Kidney epithelial cell (primary cell): ENCODE measurements at regions not wholly inside any gene's neighbourhood (a gene's known extent, or its start where the extent isn't known, plus 50 kb on each side); places are given as distances from the start of the nearest gene placed in this dataset.
"Not testable (repeated sequence)": the region's sequence is repeated elsewhere in the genome, so short reads cannot be mapped to it uniquely, and the experiment has no call there.

Experiments used
- DNase-seq: peaks from one replicate; pipeline ENCODE4 v3.0.0-alpha.2; 2010; ENCODE audit warnings: low read depth
- H3K27me3 ChIP-seq: 2 replicates; pipeline ENCODE4 v1.6.0; 2011; ENCODE audit warnings: low read length; ENCODE audit not compliant: control insufficient read depth, insufficient read depth
- H3K36me3 ChIP-seq: 2 replicates; pipeline ENCODE4 v1.5.1; 2011; ENCODE audit warnings: low read length; ENCODE audit not compliant: control insufficient read depth, insufficient read depth
- H3K4me3 ChIP-seq: 2 replicates; pipeline ENCODE4 v1.5.1; 2011; ENCODE audit warnings: low read depth, mild to moderate bottlenecking, control low read depth, low read length
- TF ChIP-seq, protein P1 (sequence below): IDR thresholded peaks from 2 replicates; pipeline ENCODE4 v1.5.1; 2011; ENCODE audit warnings: mild to moderate bottlenecking, moderate library complexity, low read length, control low read depth, inconsistent platforms; ENCODE audit not compliant: insufficient read depth, poor library complexity, severe bottlenecking

DNA sequence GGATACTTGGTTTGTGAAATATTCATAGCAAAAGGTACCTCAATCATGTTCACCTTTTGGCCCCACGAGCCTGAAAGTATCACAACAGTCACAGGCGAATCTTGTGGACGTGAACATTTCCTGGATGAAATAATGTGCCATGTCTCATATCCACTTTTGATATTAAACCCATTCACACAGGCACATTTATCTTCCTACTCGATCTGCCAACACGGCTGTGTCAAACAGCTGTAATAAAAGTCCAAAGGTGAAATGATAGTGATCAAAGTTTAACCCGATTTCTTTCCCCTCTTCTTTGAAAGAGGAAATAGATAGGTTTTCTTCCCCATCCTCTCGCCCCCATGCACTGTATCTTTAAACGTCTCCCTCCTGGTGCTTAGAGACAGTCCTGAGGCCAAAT lies 191.2 kb upstream of the PROX1 start:
- TF ChIP-seq, protein P1, sequence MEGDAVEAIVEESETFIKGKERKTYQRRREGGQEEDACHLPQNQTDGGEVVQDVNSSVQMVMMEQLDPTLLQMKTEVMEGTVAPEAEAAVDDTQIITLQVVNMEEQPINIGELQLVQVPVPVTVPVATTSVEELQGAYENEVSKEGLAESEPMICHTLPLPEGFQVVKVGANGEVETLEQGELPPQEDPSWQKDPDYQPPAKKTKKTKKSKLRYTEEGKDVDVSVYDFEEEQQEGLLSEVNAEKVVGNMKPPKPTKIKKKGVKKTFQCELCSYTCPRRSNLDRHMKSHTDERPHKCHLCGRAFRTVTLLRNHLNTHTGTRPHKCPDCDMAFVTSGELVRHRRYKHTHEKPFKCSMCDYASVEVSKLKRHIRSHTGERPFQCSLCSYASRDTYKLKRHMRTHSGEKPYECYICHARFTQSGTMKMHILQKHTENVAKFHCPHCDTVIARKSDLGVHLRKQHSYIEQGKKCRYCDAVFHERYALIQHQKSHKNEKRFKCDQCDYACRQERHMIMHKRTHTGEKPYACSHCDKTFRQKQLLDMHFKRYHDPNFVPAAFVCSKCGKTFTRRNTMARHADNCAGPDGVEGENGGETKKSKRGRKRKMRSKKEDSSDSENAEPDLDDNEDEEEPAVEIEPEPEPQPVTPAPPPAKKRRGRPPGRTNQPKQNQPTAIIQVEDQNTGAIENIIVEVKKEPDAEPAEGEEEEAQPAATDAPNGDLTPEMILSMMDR = no peak
- H3K36me3 ChIP-seq = no peaks in the 10 kb centered on the region
- no peak for DNase-seq
- no peaks in the 10 kb centered on the region for H3K27me3 ChIP-seq
- no peak overlapping the region for H3K4me3 ChIP-seq

DNA sequence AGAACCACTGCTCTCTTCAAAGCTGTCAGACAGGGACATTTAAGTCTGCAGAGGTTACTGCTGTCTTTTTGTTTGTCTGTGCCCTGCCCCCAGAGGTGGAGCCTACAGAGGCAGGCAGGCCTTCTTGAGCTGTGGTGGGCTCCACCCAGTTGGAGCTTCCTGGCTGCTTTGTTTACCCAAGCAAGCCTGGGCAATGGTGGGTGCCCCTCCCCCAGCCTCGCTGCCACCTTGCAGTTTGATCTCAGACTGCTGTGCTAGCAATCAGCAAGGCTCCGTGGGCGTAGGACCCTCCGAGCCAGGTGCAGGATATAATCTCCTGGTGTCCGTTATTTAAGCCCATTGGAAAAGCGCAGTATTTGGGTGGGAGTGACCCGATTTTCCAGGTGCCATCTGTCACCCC lies 179.5 kb upstream of the PROX1 start:
- not testable (repeated sequence) for H3K27me3 ChIP-seq, H3K36me3 ChIP-seq, H3K4me3 ChIP-seq, DNase-seq

DNA sequence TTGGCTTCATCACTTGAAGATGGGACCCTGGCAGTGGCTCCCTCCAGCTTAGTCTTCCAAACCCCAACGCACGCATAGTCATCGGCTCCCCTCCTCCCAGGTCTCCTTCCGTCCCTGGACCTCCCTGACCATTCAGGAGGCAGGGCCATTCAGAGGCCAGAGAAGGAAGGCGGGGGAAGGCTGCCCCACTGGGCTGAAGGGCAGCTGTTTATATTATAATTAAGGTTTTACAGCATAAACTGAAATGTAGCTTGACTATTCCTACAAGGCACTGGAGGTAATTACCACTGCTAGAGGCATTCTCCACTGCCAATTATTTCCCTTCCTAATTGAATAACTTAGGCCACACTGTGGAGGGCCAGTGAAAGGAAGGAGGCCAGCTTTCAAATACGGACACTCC lies 170.6 kb upstream of the PROX1 start:
- TF ChIP-seq, protein P1 = no peak
- no peak for DNase-seq
- Histone ChIP-seq H3K36me3 (no peaks in the 10 kb centered on the region), H3K27me3 (no peaks in the 10 kb centered on the region), H3K4me3 (no peak overlapping the region)

DNA sequence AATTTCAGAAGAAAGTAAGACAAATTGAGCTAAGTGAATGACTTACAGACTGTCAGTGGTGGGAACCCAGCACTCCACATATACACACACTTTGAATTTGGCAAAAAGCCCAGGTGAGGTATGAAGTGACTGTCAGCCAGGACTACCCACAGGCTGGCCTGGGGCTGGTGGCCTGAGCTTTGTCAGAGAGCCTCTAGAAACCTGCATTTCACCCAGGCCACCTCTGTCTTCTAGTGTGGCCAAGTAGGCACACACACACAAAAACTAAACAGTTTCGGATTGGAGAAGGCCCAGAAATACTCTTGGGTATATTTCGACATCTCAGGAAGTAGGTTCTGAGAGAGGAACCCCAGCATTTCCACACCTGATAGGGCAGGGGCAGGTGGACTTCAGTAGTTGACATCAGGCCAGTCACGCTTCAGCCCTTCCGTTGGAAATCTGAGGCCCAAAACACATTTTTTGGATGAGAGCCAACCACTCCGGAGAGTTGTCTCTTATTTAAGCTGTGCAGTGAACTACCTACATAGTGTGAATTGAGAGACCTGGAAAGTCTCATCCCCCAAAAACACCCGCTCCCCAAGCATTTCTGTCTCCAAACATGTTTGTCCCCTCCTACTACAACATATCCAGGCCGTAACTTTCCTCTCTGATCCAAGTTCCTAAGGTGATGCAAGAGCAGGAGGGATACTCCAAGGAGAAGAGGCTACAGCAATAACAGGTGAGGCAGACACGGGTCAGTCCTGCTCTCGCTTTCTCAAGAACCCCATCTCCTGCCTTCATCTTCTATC lies 167.2 kb upstream of the PROX1 start:
- no peaks in the 10 kb centered on the region for H3K27me3 ChIP-seq
- H3K4me3 ChIP-seq = no peak overlapping the region
- DNase-seq = no peak
- TF ChIP-seq, protein P1 = no peak
- no peaks in the 10 kb centered on the region for H3K36me3 ChIP-seq

DNA sequence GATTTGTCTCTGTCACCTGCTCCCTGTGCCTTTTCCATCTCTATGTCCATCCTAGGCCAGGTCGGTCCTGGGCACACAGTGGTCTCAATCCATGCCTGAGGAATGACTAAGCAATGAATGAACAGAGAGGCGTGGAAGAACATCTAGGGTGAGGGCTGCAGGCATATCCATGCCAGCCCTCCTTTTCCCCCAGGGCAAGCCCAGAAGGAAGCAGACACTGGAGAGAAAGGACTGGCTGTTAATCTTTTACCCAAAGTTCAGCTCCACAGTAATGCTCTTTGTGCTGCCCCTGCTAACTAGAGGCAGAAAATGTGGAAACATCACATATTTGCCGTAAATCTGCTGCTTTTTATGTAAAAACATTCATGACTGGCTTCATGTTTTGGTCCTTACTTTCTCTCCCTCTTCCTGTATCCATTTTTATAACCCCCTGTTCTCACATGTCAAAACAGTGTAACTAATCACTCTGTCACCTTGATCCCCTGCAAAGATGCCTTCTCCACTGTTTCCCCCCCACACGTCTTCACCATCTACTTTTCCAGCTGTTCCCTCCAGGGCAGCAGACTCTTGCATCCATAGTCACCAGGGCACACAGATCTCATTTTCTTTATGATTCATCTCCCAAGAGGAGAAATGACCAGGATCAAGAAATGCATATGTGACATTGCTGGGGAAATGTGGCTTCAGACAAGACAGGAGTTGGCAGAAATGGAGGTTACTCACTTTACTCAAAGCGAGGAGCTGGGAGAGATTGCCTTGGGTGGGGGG lies 166.4 kb upstream of the PROX1 start:
- TF ChIP-seq, protein P1 = no peak
- no peaks in the 10 kb centered on the region for H3K36me3 ChIP-seq

DNA sequence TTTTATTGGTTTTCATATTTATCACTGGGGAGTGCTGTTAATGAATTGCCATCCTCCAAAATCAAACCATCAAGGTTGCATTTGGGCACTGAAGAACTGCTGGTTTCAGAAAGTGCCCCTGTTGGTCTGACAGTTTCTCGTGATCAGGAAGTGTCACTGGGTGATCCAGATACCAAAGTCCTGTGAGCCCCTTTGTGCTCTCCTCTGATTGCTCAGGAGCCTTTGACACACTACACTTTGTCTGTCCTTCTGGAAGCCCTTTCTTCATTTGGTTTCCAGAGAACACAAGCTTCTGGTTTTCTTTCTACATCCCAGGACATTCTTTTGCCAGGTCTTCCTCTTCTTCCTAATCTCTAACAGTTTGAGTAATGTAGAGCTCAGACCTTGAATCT lies 165.8 kb upstream of the PROX1 start:
- H3K36me3 ChIP-seq = no peaks in the 10 kb centered on the region
- DNase-seq = no peak
- H3K4me3 ChIP-seq = no peak overlapping the region
- TF ChIP-seq, protein P1 = no peak
- H3K27me3 ChIP-seq = no peaks in the 10 kb centered on the region

More for the DNA sequence above, 166.4 kb upstream of the PROX1 start:
- DNase-seq = no peak
- Histone ChIP-seq H3K4me3 (no peak overlapping the region), H3K27me3 (no peaks in the 10 kb centered on the region)
